ENCODE measurements at regions not wholly inside any gene's neighbourhood (a gene's known extent, or its start where the extent isn't known, plus 50 kb on each side); places are given as distances from the start of the nearest gene placed in this dataset.

GRCh38 chr14:41403360-41403759 lies 203.3 kb upstream of the LRFN5 start:
- no peak for DNase-seq

DNA sequence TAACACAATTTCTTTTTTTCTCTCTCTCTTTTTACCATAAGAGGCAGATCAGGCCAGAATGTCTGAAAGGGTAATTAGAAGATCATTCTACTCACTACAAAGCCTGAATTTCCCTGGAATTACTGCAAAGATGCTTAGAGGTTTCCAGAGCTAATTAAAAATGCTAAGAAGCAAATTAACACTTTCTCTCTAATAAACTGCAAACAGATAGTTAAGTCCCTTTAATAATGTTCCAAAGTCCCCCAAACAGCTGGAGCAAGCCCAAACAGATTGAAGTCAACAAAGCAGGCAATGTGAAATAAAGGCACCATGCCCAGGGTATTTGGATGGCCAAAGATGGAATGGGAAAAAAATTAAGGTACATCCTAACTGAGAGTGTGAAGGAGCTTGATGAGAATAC lies 208.8 kb upstream of the LRFN5 start:
- DNase-seq: no peak

- no peak for DNase-seq
Observed at GRCh38 chr14:41393512-41393911, 213.2 kb upstream of the LRFN5 start.

DNA sequence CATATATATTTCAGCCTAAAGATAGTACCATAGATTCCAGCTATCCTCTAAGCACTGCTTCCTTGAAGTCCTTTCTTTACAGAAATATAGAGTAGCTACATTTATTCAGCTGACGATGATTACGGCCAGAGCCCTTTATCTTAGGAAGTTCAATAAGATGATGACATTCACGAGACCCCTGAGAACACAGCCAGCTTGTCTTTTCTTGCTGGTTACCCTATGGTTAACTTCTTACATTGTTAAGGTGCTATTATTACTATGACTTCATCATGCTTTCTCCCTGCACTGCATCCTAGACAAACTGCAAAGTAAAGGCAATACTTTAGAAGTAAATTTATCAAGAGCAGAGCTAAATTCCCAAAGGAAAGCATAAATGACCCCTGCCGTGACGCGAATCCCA lies 214.4 kb upstream of the LRFN5 start:
- DNase-seq: no peak

DNA sequence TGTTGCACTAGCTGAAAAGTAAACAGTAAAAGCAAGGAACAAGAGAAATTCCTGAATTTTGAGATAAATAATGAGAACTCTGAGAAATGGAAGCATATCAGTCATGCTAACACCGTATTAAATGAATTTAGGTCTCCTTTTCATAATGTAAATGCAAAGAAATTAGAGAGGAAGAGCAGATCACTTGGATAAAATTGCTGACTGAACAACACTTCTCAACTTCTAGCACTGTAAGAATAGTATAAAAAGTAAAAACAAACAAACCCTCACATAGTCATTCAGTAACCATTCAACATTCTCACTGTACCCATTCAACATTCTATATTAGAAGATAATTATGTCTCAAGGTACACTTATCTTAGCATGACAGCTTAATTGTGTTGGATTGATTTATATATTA lies 217.3 kb upstream of the LRFN5 start:
- DNase-seq: no peak

- DNase-seq: no peak
Observed at GRCh38 chr14:41385797-41386196, 220.9 kb upstream of the LRFN5 start.

GRCh38 chr14:41380017-41380416 lies 226.7 kb upstream of the LRFN5 start:
- DNase-seq: no peak

DNA sequence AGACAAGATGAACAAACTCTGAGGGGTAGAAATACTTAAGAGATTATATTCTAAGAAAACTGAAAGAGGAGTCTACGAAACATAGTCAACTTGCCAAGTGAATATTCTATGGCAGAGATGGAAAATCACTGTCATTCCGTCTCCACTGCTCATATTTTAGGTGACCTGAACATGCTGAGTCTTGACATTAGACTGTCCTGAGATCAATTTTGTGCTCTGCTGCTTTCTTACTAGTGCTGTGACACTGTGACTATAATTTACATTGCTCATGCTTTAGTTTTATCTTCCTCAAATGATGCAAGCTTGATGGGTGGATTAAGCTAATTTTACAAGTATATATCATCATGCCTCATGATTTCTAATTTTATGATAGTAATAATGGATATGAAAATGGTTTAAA lies 228.2 kb upstream of the LRFN5 start:
- no peak for DNase-seq

- DNase-seq: no peak
Observed at GRCh38 chr14:41377932-41378331, 228.7 kb upstream of the LRFN5 start.

- no peak for DNase-seq
Observed at GRCh38 chr14:41374092-41374491, 232.6 kb upstream of the LRFN5 start.

- DNase-seq: no peak
Observed at GRCh38 chr14:41362139-41362538, 244.5 kb upstream of the LRFN5 start.

- DNase-seq: no peak
Observed at GRCh38 chr14:41360126-41360525, 246.6 kb upstream of the LRFN5 start.

DNA sequence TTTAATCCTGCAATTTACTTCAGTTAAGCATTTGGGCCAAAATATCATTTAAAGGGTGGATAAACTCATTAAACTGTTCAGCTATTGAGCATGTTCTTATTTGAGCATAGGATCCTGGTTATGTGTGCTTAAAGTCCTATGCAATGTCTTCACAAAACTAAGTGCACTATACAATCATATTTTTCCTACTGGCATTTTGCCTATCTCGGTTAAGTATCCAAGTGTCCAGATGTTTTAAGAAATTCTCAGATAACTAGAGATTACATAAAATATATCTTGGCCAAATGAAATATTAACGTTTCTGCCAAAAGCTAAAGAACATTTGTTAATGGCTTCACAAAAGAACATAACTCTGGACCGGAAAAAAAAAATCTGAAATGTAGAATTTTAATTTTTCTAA lies 250.8 kb upstream of the LRFN5 start:
- no peak for DNase-seq

GRCh38 chr14:41350476-41350875 lies 256.2 kb upstream of the LRFN5 start:
- no peak for DNase-seq

GRCh38 chr14:41349289-41349910 lies 257.3 kb upstream of the LRFN5 start:
- DNase-seq: no peak

- DNase-seq: no peak
Observed at GRCh38 chr14:41343857-41344256, 262.8 kb upstream of the LRFN5 start.

GRCh38 chr14:41313196-41313595 lies 293.5 kb upstream of the LRFN5 start:
- DNase-seq: no peak

GRCh38 chr14:41303506-41303905 lies 303.2 kb upstream of the LRFN5 start:
- no peak for DNase-seq

GRCh38 chr14:41302776-41303175 lies 303.9 kb upstream of the LRFN5 start:
- no peak for DNase-seq

GRCh38 chr14:41299924-41300323 lies 306.8 kb upstream of the LRFN5 start:
- no peak for DNase-seq

- no peak for DNase-seq
Observed at GRCh38 chr14:41298328-41298690, 308.4 kb upstream of the LRFN5 start.

DNA sequence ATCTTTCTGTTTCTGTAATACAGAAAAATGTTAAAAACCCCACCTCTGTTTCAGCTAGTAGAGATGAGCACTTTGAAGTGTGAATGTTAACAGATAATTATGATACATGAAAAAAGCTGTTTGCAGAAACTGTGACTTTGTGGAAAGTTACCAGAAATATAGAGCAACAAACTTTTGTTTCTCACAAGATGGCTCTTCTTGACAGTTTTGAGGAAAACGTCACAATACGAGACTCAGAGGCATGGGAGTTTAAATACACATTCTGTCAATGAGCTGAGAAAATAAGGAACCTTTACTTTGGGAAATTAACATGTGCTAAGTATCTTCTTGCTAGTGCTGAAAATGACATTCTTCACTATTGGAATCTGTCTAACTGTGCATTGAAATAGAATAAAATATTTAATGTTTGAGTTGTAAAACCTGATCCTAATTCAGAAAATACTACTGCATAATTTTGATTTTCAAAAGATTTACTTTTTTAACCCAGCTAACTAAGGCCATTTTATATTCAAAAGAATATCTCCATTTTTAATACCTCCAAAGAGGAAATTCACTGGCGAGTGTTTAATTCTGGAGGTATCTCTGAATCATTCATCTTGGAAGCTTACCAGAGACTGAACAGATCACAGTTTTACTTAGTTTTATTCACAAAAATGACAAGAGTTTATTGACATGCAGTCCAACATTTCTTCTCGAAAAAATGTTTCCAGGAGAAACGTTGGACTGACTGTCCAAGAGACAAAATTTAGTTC lies 308.9 kb upstream of the LRFN5 start:
- no peak for DNase-seq

DNA sequence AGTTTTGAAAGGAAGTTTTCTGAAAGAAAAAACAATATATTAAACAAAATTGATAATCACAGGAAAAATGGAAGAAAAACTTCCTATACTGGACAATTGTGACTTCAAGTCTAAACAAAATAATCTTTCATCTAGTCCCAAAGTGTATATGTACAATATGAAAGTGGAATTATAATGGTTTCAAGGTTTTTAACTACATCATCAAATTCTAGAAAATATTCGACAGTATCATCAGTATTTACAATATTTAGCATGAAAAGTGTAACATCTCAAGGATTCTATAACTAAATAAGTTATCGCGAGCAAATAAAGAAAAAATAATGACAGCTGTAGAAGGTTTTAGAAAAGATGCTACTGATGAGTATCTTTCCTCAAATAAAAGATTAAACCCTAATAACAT lies 310.9 kb upstream of the LRFN5 start:
- no peak for DNase-seq

GRCh38 chr14:41289025-41289424 lies 317.7 kb upstream of the LRFN5 start:
- DNase-seq: no peak

GRCh38 chr14:41285186-41285748 lies 321.4 kb upstream of the LRFN5 start:
- peak; percentile 39 for DNase-seq

All from NCI-H774 (cell line).